Suprapubic skin (tissue), 4 donors: ENCODE measurements at regions not wholly inside any gene's neighbourhood (a gene's known extent, or its start where the extent isn't known, plus 50 kb on each side); places are given as distances from the start of the nearest gene placed in this dataset.

ENCODE experiments used
- EP300 ChIP-seq: sonication (generic); formaldehyde crosslinking; IDR thresholded peaks from one replicate; pipeline ENCODE4 v1.6.1; 2017; ENCODE audit warnings: antibody characterized with exemption
- POLR2A ChIP-seq, 2 donors: fragments of 450-650 bp; IDR thresholded peaks; one replicate each; pipeline ENCODE4 v1.6.1; 2017; ENCODE audit warnings: antibody characterized with exemption in 2 of 2, mild to moderate bottlenecking in 2 of 2, moderate library complexity in 2 of 2
- POLR2AphosphoS5 ChIP-seq, 3 donors: sonication (generic); formaldehyde crosslinking; IDR thresholded peaks; one replicate each; pipeline ENCODE4 v1.6.1; 2017; ENCODE audit warnings: antibody characterized with exemption in 3 of 3
- TF ChIP-seq, protein P1 (sequence below), 2 donors: fragments of 200-600 bp in 1 of 2; fragments of 450-650 bp in 1 of 2; sonication (generic) in 1 of 2; IDR thresholded peaks; one replicate each; pipeline ENCODE4 v1.5.1; 2016 to 2019; ENCODE audit warnings: antibody characterized with exemption in 2 of 2, mild to moderate bottlenecking in 1 of 2, moderate library complexity in 1 of 2

DNA sequence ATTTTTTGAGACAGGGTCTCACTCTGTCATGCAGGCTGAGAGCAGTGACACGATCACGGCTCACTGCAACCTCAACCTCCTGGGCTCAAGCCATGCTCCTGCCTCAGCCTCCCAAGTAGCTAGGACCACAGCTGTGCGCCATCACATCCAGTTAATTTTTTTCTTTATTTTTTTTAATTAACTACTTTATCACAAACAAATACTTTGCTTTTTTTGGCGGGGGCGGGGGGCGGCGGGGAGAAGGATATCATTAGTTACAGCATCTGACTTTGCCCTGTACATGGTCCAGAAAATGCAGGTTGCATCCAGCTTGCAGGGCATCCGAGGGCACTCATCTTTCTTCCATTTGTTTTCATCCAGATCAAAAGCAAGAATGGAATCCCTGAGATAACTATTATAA is 201.8 kb upstream of the IER5L start:
- TF ChIP-seq, protein P1, sequence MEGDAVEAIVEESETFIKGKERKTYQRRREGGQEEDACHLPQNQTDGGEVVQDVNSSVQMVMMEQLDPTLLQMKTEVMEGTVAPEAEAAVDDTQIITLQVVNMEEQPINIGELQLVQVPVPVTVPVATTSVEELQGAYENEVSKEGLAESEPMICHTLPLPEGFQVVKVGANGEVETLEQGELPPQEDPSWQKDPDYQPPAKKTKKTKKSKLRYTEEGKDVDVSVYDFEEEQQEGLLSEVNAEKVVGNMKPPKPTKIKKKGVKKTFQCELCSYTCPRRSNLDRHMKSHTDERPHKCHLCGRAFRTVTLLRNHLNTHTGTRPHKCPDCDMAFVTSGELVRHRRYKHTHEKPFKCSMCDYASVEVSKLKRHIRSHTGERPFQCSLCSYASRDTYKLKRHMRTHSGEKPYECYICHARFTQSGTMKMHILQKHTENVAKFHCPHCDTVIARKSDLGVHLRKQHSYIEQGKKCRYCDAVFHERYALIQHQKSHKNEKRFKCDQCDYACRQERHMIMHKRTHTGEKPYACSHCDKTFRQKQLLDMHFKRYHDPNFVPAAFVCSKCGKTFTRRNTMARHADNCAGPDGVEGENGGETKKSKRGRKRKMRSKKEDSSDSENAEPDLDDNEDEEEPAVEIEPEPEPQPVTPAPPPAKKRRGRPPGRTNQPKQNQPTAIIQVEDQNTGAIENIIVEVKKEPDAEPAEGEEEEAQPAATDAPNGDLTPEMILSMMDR (IDR thresholded peaks at IDR 0.05) = no peak
- no peak for TF ChIP-seq POLR2A (IDR thresholded peaks at IDR 0.05)
- no peak for TF ChIP-seq EP300
- no peak for TF ChIP-seq POLR2AphosphoS5 (IDR thresholded peaks at IDR 0.05)
